ENCODE measurements at regions not wholly inside any gene's neighbourhood (a gene's known extent, or its start where the extent isn't known, plus 50 kb on each side); places are given as distances from the start of the nearest gene placed in this dataset.

DNA sequence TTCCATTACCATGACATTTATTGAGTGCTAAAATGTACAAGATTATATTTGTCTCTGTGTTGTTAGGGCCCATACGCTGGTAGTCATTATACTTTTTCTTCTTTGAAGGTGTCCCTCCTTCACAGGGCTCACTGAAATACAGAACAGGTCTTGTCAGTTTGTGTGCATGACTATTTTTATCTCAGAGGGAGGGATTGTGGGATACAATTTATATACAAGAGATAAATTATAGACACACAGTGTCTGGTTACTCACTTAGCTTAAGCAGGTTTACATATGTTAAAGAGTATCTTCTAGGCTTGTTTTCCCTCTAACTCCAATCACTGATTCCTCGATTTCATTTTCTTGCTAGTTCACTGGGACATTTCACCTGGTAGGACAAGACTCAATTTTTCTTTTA lies 143.3 kb upstream of the GUCY1A1 start:
- DNase-seq: peak; percentile 39
- no peak overlapping the region for H3K18ac ChIP-seq (ENCODE audit: low read depth in 1 of 2, low read length in 2 of 2)

DNA sequence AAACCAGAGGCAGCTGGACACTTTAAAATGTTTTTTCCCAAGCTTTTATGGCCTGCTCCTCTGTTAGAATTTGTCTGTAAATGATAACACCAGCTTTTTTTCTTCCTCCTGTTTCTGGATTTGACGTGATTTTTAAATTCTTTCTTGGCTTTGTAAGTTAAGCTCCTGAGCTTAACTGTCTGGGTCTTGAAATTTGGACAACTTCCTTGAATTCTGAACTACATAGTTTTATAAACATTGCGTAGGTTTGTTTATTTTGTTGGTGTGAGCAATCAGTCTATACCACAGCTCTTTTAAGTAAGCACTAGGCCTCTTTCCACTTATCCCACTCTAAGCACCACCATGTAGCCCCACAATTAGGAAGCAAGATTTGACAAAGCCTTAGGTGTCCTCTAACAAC lies 144.4 kb upstream of the GUCY1A1 start:
- Histone ChIP-seq H2BK5ac (ENCODE audit: low read depth, low read length, poor library complexity, severe bottlenecking) (no peak overlapping the region), H3K36me3 (ENCODE audit: control insufficient read depth in 1 of 2, insufficient read depth in 2 of 2, low read depth in 1 of 2, low read length in 2 of 2) (no peaks in the 10 kb centered on the region), H2AK5ac (ENCODE audit: low read length, severe bottlenecking) (no peak overlapping the region), H3K4me3 (ENCODE audit: insufficient read depth in 1 of 2, low read depth in 1 of 2, low read length in 2 of 2) (no peak overlapping the region), H2BK120ac (ENCODE audit: low read depth, low read length) (no peak overlapping the region), H3K4ac (ENCODE audit: low read depth in 1 of 2, low read length in 2 of 2) (no peak overlapping the region), H3K23ac (ENCODE audit: low read length in 2 of 2) (no peak overlapping the region), H2BK15ac (ENCODE audit: low read depth, poor library complexity, severe bottlenecking) (no peak overlapping the region), H4K8ac (ENCODE audit: low read length) (no peak overlapping the region), H3K27ac (ENCODE audit: low read length, poor library complexity, severe bottlenecking) (no peak overlapping the region), H3K9me3 (ENCODE audit: control insufficient read depth, low read length) (peaks cover 10% of the 10 kb centered on the region), H2AFZ (ENCODE audit: low read depth, low read length) (no peak overlapping the region), H3K18ac (ENCODE audit: low read depth in 1 of 2, low read length in 2 of 2) (no peak overlapping the region), H2BK12ac (ENCODE audit: low read length in 2 of 2) (no peak overlapping the region), H3K14ac (ENCODE audit: low read length in 2 of 2) (no peak overlapping the region), H4K91ac (ENCODE audit: low read length) (no peak overlapping the region), H3K4me1 (ENCODE audit: control insufficient read depth, insufficient read depth, low read depth, low read length) (no peaks in the 10 kb centered on the region), H3K9ac (ENCODE audit: low read length) (no peak overlapping the region), H3K4me2 (ENCODE audit: low read length, poor library complexity, severe bottlenecking) (no peak overlapping the region), H3K79me1 (replicated peaks; ENCODE audit: low read length, poor library complexity, severe bottlenecking) (no peaks in the 10 kb centered on the region), H3K27me3 (ENCODE audit: control insufficient read depth in 1 of 2, insufficient read depth in 1 of 2, low read length in 2 of 2) (no peaks in the 10 kb centered on the region)
- WGBS: 0% methylated on average over 1 of the region's 2 CpGs
- DNase-seq: peak; percentile 79

More for the DNA sequence above, 143.3 kb upstream of the GUCY1A1 start:
- Histone ChIP-seq H2AFZ (ENCODE audit: low read depth, low read length) (no peak overlapping the region), H2BK5ac (ENCODE audit: low read depth, low read length, poor library complexity, severe bottlenecking) (no peak overlapping the region), H3K23ac (ENCODE audit: low read length in 2 of 2) (no peak overlapping the region), H3K79me1 (replicated peaks; ENCODE audit: low read length, poor library complexity, severe bottlenecking) (no peaks in the 10 kb centered on the region), H4K91ac (ENCODE audit: low read length) (no peak overlapping the region), H4K8ac (ENCODE audit: low read length) (no peak overlapping the region), H3K9ac (ENCODE audit: low read length) (no peak overlapping the region), H2AK5ac (ENCODE audit: low read length, severe bottlenecking) (no peak overlapping the region), H3K36me3 (ENCODE audit: control insufficient read depth in 1 of 2, insufficient read depth in 2 of 2, low read depth in 1 of 2, low read length in 2 of 2) (no peaks in the 10 kb centered on the region), H3K27me3 (ENCODE audit: control insufficient read depth in 1 of 2, insufficient read depth in 1 of 2, low read length in 2 of 2) (no peaks in the 10 kb centered on the region), H3K4me1 (ENCODE audit: control insufficient read depth, insufficient read depth, low read depth, low read length) (no peaks in the 10 kb centered on the region), H3K14ac (ENCODE audit: low read length in 2 of 2) (no peak overlapping the region), H2BK120ac (ENCODE audit: low read depth, low read length) (no peak overlapping the region), H3K9me3 (ENCODE audit: control insufficient read depth, low read length) (peaks cover 10% of the 10 kb centered on the region), H3K4me2 (ENCODE audit: low read length, poor library complexity, severe bottlenecking) (no peak overlapping the region), H3K4ac (ENCODE audit: low read depth in 1 of 2, low read length in 2 of 2) (no peak overlapping the region), H2BK15ac (ENCODE audit: low read depth, poor library complexity, severe bottlenecking) (no peak overlapping the region), H3K27ac (ENCODE audit: low read length, poor library complexity, severe bottlenecking) (no peak overlapping the region), H3K4me3 (ENCODE audit: insufficient read depth in 1 of 2, low read depth in 1 of 2, low read length in 2 of 2) (no peak overlapping the region), H2BK12ac (ENCODE audit: low read length in 2 of 2) (no peak overlapping the region)
- 93% methylated on average over 2 of the region's 2 CpGs for WGBS

DNA sequence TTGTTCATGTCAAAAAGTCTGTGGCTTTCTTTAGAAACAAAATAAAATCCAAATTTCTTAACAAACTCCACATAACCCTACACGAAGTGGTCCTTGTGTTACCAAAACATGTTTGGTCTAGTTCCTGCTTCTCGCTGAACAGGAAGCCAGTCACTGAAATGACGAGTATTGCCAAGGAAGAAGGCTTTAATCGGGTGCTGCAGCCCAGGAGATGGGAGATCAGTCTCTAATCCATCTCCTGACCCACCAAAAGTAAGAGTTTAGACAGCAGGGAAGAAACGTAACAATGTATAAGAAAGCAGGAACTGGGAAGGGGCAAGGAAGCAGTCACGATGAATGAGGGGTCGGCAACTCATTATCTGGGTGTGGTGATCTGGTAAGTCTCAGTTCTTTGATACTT lies 144.6 kb upstream of the MAP9 start:
- no peak overlapping the region for H3K4me2 ChIP-seq (ENCODE audit: low read length, poor library complexity, severe bottlenecking)
- no peaks in the 10 kb centered on the region for H3K79me1 ChIP-seq (replicated peaks; ENCODE audit: low read length, poor library complexity, severe bottlenecking)
- no peak overlapping the region for H3K23ac ChIP-seq (ENCODE audit: low read length in 2 of 2)
- H3K14ac ChIP-seq (ENCODE audit: low read length in 2 of 2): no peak overlapping the region
- H3K9me3 ChIP-seq (ENCODE audit: control insufficient read depth, low read length): peaks cover 10% of the 10 kb centered on the region
- H3K18ac ChIP-seq (ENCODE audit: low read depth in 1 of 2, low read length in 2 of 2): peak overlapping the region in 1 of 2 experiments; percentile 67
- H3K4me1 ChIP-seq (ENCODE audit: control insufficient read depth, insufficient read depth, low read depth, low read length): no peaks in the 10 kb centered on the region
- no peaks in the 10 kb centered on the region for H3K27me3 ChIP-seq (ENCODE audit: control insufficient read depth in 1 of 2, insufficient read depth in 1 of 2, low read length in 2 of 2)
- no peak overlapping the region for H3K4me3 ChIP-seq (ENCODE audit: insufficient read depth in 1 of 2, low read depth in 1 of 2, low read length in 2 of 2)
- no peak for DNase-seq
- no peak overlapping the region for H2BK120ac ChIP-seq (ENCODE audit: low read depth, low read length)
- no peak overlapping the region for H2BK5ac ChIP-seq (ENCODE audit: low read depth, low read length, poor library complexity, severe bottlenecking)
- H2BK12ac ChIP-seq (ENCODE audit: low read length in 2 of 2): peak overlapping the region in 1 of 2 experiments; percentile 21
- no peak overlapping the region for H3K27ac ChIP-seq (ENCODE audit: low read length, poor library complexity, severe bottlenecking)
- no peak overlapping the region for H2AFZ ChIP-seq (ENCODE audit: low read depth, low read length)
- H2BK15ac ChIP-seq (ENCODE audit: low read depth, poor library complexity, severe bottlenecking): no peak overlapping the region
- H3K36me3 ChIP-seq (ENCODE audit: control insufficient read depth in 1 of 2, insufficient read depth in 2 of 2, low read depth in 1 of 2, low read length in 2 of 2): no peaks in the 10 kb centered on the region
- H4K91ac ChIP-seq (ENCODE audit: low read length): no peak overlapping the region
- no peak overlapping the region for H4K8ac ChIP-seq (ENCODE audit: low read length)
- H3K9ac ChIP-seq (ENCODE audit: low read length): no peak overlapping the region
- no peak overlapping the region for H3K4ac ChIP-seq (ENCODE audit: low read depth in 1 of 2, low read length in 2 of 2)
- no peak overlapping the region for H2AK5ac ChIP-seq (ENCODE audit: low read length, severe bottlenecking)
- 73% methylated on average over 7 of the region's 7 CpGs for WGBS

DNA sequence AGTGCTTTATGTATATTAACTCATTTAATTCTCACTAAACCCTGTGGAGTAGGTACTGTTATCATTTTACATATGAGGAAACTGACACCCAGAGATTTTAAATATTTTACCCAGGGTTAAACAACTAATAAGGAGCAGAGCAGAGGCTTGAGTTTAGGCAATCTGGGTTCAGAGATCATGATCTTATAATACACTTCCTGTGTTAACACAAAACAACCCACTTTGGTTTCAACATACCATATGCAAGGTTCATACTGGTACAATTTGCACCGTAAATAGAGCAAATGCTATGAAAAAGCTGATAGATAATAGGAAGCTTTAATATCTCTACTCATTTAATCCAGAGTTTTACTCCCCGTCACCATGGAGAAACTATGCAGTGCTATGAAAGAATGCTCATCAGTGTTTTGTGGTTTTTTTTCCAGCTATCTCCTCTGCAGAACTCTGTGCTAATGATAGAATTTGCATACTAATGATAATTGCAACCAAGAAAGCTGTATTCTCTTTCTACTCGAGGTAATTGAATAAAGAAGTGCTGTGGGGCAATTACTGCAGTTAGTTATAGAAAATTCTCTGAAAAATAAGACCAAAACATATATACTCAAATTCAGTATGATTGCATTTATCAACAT lies 138.8 kb upstream of the MAP9 start:
- Histone ChIP-seq H2BK15ac (ENCODE audit: low read depth, poor library complexity, severe bottlenecking) (no peak overlapping the region), H3K9ac (ENCODE audit: low read length) (no peak overlapping the region), H3K4me3 (ENCODE audit: insufficient read depth in 1 of 2, low read depth in 1 of 2, low read length in 2 of 2) (no peak overlapping the region), H4K91ac (ENCODE audit: low read length) (no peak overlapping the region), H3K4ac (ENCODE audit: low read depth in 1 of 2, low read length in 2 of 2) (no peak overlapping the region), H3K36me3 (ENCODE audit: control insufficient read depth in 1 of 2, insufficient read depth in 2 of 2, low read depth in 1 of 2, low read length in 2 of 2) (no peaks in the 10 kb centered on the region), H2AK5ac (ENCODE audit: low read length, severe bottlenecking) (no peak overlapping the region), H3K18ac (ENCODE audit: low read depth in 1 of 2, low read length in 2 of 2) (no peak overlapping the region), H3K23ac (ENCODE audit: low read length in 2 of 2) (no peak overlapping the region), H3K79me1 (replicated peaks; ENCODE audit: low read length, poor library complexity, severe bottlenecking) (no peaks in the 10 kb centered on the region), H2BK120ac (ENCODE audit: low read depth, low read length) (no peak overlapping the region), H3K27ac (ENCODE audit: low read length, poor library complexity, severe bottlenecking) (no peak overlapping the region), H3K27me3 (ENCODE audit: control insufficient read depth in 1 of 2, insufficient read depth in 1 of 2, low read length in 2 of 2) (no peaks in the 10 kb centered on the region), H4K8ac (ENCODE audit: low read length) (no peak overlapping the region), H3K4me1 (ENCODE audit: control insufficient read depth, insufficient read depth, low read depth, low read length) (no peaks in the 10 kb centered on the region), H3K14ac (ENCODE audit: low read length in 2 of 2) (no peak overlapping the region), H2BK12ac (ENCODE audit: low read length in 2 of 2) (no peak overlapping the region), H3K4me2 (ENCODE audit: low read length, poor library complexity, severe bottlenecking) (no peak overlapping the region), H3K9me3 (ENCODE audit: control insufficient read depth, low read length) (no peaks in the 10 kb centered on the region), H2BK5ac (ENCODE audit: low read depth, low read length, poor library complexity, severe bottlenecking) (no peak overlapping the region), H2AFZ (ENCODE audit: low read depth, low read length) (no peak overlapping the region)
- no CpG with 5 or more reads among the region's 3 CpGs for WGBS
- no peak for DNase-seq

Data from mesenchymal stem cell (in vitro differentiated cells and primary cell).